Ovary (tissue), 7 donors: ENCODE measurements at regions not wholly inside any gene's neighbourhood (a gene's known extent, or its start where the extent isn't known, plus 50 kb on each side); places are given as distances from the start of the nearest gene placed in this dataset.

Experiments
- DNase-seq, 5 donors: peaks; one replicate each; pipeline ENCODE4 v3.0.0-alpha.2; 2019 to 2020
- H3K27ac ChIP-seq, 2 donors: fragments of 200-600 bp; one replicate each; pipeline versions ENCODE4 v1.5.1 to v1.8.0; 2019 to 2022
- H3K27me3 ChIP-seq: fragments of 200-600 bp; one replicate; pipeline ENCODE4 v1.8.0; 2022
- H3K36me3 ChIP-seq: fragments of 200-600 bp; sonication (generic); one replicate; pipeline ENCODE4 v1.5.1; 2019
- H3K4me1 ChIP-seq: one replicate; pipeline ENCODE4 v1.8.1; 2013; ENCODE audit warnings: mild to moderate bottlenecking, moderate library complexity; ENCODE audit not compliant: insufficient read depth
- H3K4me3 ChIP-seq: fragments of 200-600 bp; sonication (generic); one replicate; pipeline ENCODE4 v1.5.1; 2017
- H3K9me3 ChIP-seq, 2 donors: fragments of 200-600 bp in 1 of 2; sonication (generic) in 1 of 2; one replicate each; pipeline versions ENCODE4 v1.5.1 to v1.8.1; 2013 to 2019; ENCODE audit warnings: mild to moderate bottlenecking in 1 of 2, moderate library complexity in 1 of 2
- CTCF ChIP-seq, 3 donors: fragments of 450-650 bp in 2 of 3; fragments of 200-600 bp in 1 of 3; IDR thresholded peaks; one replicate each; pipeline versions ENCODE4 v1.5.1 to v1.8.0; 2016 to 2022; ENCODE audit warnings: antibody characterized with exemption in 3 of 3, mild to moderate bottlenecking in 1 of 3
- EP300 ChIP-seq: sonication (generic); formaldehyde crosslinking; IDR thresholded peaks from one replicate; pipeline ENCODE4 v1.6.1; 2017; ENCODE audit warnings: antibody characterized with exemption
- POLR2A ChIP-seq: fragments of 450-650 bp; IDR thresholded peaks from one replicate; pipeline ENCODE4 v1.6.1; 2017; ENCODE audit warnings: antibody characterized with exemption, mild to moderate bottlenecking, moderate library complexity
- WGBS, 3 donors: extraction: QIAGEN DNeasy Blood & Tissue Kit in 1 of 3; methylation state at CpG; one replicate each; pipeline versions ENCODE4 v1.1.5 to v1.1.7; 2013 to 2017; 5-methylcytosine and 5-hydroxymethylcytosine counted together
- intact Hi-C, 4 donors: fragments of 100-400 bp; cut with DNase I; formaldehyde crosslinking; loops; one replicate each; pipeline versions ENCODE4 v1.11.0 to v1.15.1; 2022 to 2023
- donor health status: DM: no; HTN: no; CAD: no; lungs with moderate emphysema.
- donor health status: DM: no; HTN: no; CAD: no.
- donor health status: Bipolar disorder and iron deficiency.
- donor health status: DM: no; HTN: no; CAD: no.
- donor health status: DM: yes; HTN: yes; CAD: no.

- peaks cover 8% of the 10 kb centered on the region for H3K4me1 ChIP-seq
- H3K27me3 ChIP-seq, result no peaks in the 10 kb centered on the region
- intact Hi-C loops, result no loop called here
- TF ChIP-seq CTCF (IDR thresholded peaks at IDR 0.05), result no peak
- no peak for TF ChIP-seq EP300
- no peak for TF ChIP-seq POLR2A
- H3K27ac ChIP-seq, result no peak overlapping the region
- H3K36me3 ChIP-seq, result no peaks in the 10 kb centered on the region
- no peak overlapping the region for H3K4me3 ChIP-seq
- no peak for DNase-seq
- WGBS, 3 donors, result 14 to 37% (median 36%) methylated on average over 3 of the region's 3 CpGs
- H3K9me3 ChIP-seq, result no peaks in the 10 kb centered on the region
Measured at GRCh38 chr2:134199123-134199522, 54.7 kb upstream of the MGAT5 start.

GRCh38 chr2:134200036-134200618, 53.7 kb upstream of the MGAT5 start:
- peaks cover 8% of the 10 kb centered on the region for H3K4me1 ChIP-seq
- no peak overlapping the region for H3K27ac ChIP-seq
- no peaks in the 10 kb centered on the region for H3K27me3 ChIP-seq
- TF ChIP-seq POLR2A (no peak), CTCF (IDR thresholded peaks at IDR 0.05) (no peak), EP300 (no peak)
- H3K4me3 ChIP-seq, result no peak overlapping the region
- intact Hi-C loops, result no loop called here
- 36 to 70% (median 48%) methylated on average over 4 of the region's 4 CpGs for WGBS, 3 donors
- no peaks in the 10 kb centered on the region for H3K9me3 ChIP-seq
- H3K36me3 ChIP-seq, result no peaks in the 10 kb centered on the region
- DNase-seq, result no peak

GRCh38 chr2:134201533-134201932, 52.3 kb upstream of the MGAT5 start:
- Histone ChIP-seq H3K36me3 (no peaks in the 10 kb centered on the region), H3K4me1 (peaks cover 12% of the 10 kb centered on the region), H3K4me3 (no peak overlapping the region), H3K27me3 (no peaks in the 10 kb centered on the region), H3K27ac (no peak overlapping the region), H3K9me3 (no peaks in the 10 kb centered on the region)
- WGBS, 3 donors, result 88 to 89% (median 88%) methylated on average over 7 of the region's 7 CpGs
- DNase-seq, result no peak
- no peak for TF ChIP-seq EP300
- TF ChIP-seq CTCF (IDR thresholded peaks at IDR 0.05), result no peak
- no peak for TF ChIP-seq POLR2A
- intact Hi-C loops, result no loop called here

GRCh38 chr2:134202371-134202770, 51.5 kb upstream of the MGAT5 start:
- Histone ChIP-seq H3K4me1 (peaks cover 12% of the 10 kb centered on the region), H3K4me3 (no peak overlapping the region), H3K36me3 (no peaks in the 10 kb centered on the region), H3K27ac (no peak overlapping the region), H3K9me3 (no peaks in the 10 kb centered on the region), H3K27me3 (no peaks in the 10 kb centered on the region)
- TF ChIP-seq CTCF (IDR thresholded peaks at IDR 0.05), result no peak
- TF ChIP-seq EP300, result no peak
- TF ChIP-seq POLR2A, result no peak
- 91 to 95% (median 93%) methylated on average over 4 of the region's 4 CpGs for WGBS, 3 donors
- intact Hi-C loops, result no loop called here
- no peak for DNase-seq
